ENCODE measurements at regions not wholly inside any gene's neighbourhood (a gene's known extent, or its start where the extent isn't known, plus 50 kb on each side); places are given as distances from the start of the nearest gene placed in this dataset.
A peak's percentile ranks its signal among the peaks of the same experiment; 100 is the strongest.

GRCh38 chr5:125536582-125536981, 790.1 kb upstream of the ZNF608 start:
- no peaks in the 10 kb centered on the region for H3K4me1 ChIP-seq
- no peaks in the 10 kb centered on the region for H3K36me3 ChIP-seq (replicated peaks)
- H3K4me3 ChIP-seq, result no peak overlapping the region
- H3K9me3 ChIP-seq, result no peaks in the 10 kb centered on the region
- in situ Hi-C loops (cut with MboI; ENCODE audit: low sequenced_read_pairs), result no loop called here
- DNase-seq (ENCODE audit: low spot score in 2 of 2), result no peak
- no peaks in the 10 kb centered on the region for H3K27me3 ChIP-seq (ENCODE audit: low read depth)

- Histone ChIP-seq H3K36me3 (replicated peaks) (no peaks in the 10 kb centered on the region), H3K9me3 (no peaks in the 10 kb centered on the region), H3K27me3 (ENCODE audit: low read depth) (no peaks in the 10 kb centered on the region), H3K4me3 (no peak overlapping the region), H3K4me1 (no peaks in the 10 kb centered on the region)
- in situ Hi-C loops (cut with MboI; ENCODE audit: low sequenced_read_pairs), result no loop called here
- DNase-seq (ENCODE audit: low spot score in 2 of 2), result no peak
These were observed 791.2 kb upstream of the ZNF608 start for GRCh38 chr5:125537661-125538060.

GRCh38 chr5:125538469-125538868, 792.0 kb upstream of the ZNF608 start:
- in situ Hi-C loops (cut with MboI; ENCODE audit: low sequenced_read_pairs), result no loop called here
- Histone ChIP-seq H3K9me3 (no peaks in the 10 kb centered on the region), H3K36me3 (replicated peaks) (no peaks in the 10 kb centered on the region), H3K27me3 (ENCODE audit: low read depth) (no peaks in the 10 kb centered on the region), H3K4me3 (no peak overlapping the region), H3K4me1 (0 out of 2 replicates have a peak, but pooled peaks cover 3% of the 10 kb centered on the region)
- DNase-seq (ENCODE audit: low spot score in 2 of 2), result no peak

- no peaks in the 10 kb centered on the region for H3K27me3 ChIP-seq (ENCODE audit: low read depth)
- no peak for DNase-seq (ENCODE audit: low spot score in 2 of 2)
- in situ Hi-C loops (cut with MboI; ENCODE audit: low sequenced_read_pairs), result no loop called here
- no peaks in the 10 kb centered on the region for H3K9me3 ChIP-seq
- H3K36me3 ChIP-seq (replicated peaks), result no peaks in the 10 kb centered on the region
- 0 out of 2 replicates have a peak, but pooled peaks cover 3% of the 10 kb centered on the region for H3K4me1 ChIP-seq
- no peak overlapping the region for H3K4me3 ChIP-seq
These were observed 794.6 kb upstream of the ZNF608 start for GRCh38 chr5:125541085-125541484.

GRCh38 chr5:125549322-125549911, 803.0 kb upstream of the ZNF608 start:
- Histone ChIP-seq H3K4me1 (peaks cover 14% of the 10 kb centered on the region), H3K4me3 (no peak overlapping the region)
- in situ Hi-C loops (cut with MboI; ENCODE audit: low sequenced_read_pairs), result no loop called here

GRCh38 chr5:125550274-125550673, 803.8 kb upstream of the ZNF608 start:
- Histone ChIP-seq H3K9me3 (no peaks in the 10 kb centered on the region), H3K27me3 (ENCODE audit: low read depth) (no peaks in the 10 kb centered on the region), H3K4me3 (no peak overlapping the region), H3K36me3 (replicated peaks) (no peaks in the 10 kb centered on the region), H3K4me1 (peaks cover 14% of the 10 kb centered on the region)
- no peak for DNase-seq (ENCODE audit: low spot score in 2 of 2)
- in situ Hi-C loops (cut with MboI; ENCODE audit: low sequenced_read_pairs), result no loop called here

More at GRCh38 chr5:125549322-125549911, 803.0 kb upstream of the ZNF608 start:
- H3K27me3 ChIP-seq (ENCODE audit: low read depth), result no peaks in the 10 kb centered on the region
- no peaks in the 10 kb centered on the region for H3K36me3 ChIP-seq (replicated peaks)
- no peaks in the 10 kb centered on the region for H3K9me3 ChIP-seq
- peak; percentile 75 to 87 for DNase-seq (ENCODE audit: low spot score in 2 of 2)

GRCh38 chr5:125551246-125551645, 804.8 kb upstream of the ZNF608 start:
- Histone ChIP-seq H3K9me3 (no peaks in the 10 kb centered on the region), H3K4me1 (peaks cover 14% of the 10 kb centered on the region), H3K36me3 (replicated peaks) (no peaks in the 10 kb centered on the region), H3K4me3 (no peak overlapping the region), H3K27me3 (ENCODE audit: low read depth) (no peaks in the 10 kb centered on the region)
- in situ Hi-C loops (cut with MboI; ENCODE audit: low sequenced_read_pairs), result no loop called here
- DNase-seq (ENCODE audit: low spot score in 2 of 2), result no peak

- Histone ChIP-seq H3K36me3 (replicated peaks) (no peaks in the 10 kb centered on the region), H3K27me3 (ENCODE audit: low read depth) (no peaks in the 10 kb centered on the region), H3K9me3 (no peaks in the 10 kb centered on the region), H3K4me1 (peaks cover 14% of the 10 kb centered on the region), H3K4me3 (no peak overlapping the region)
- in situ Hi-C loops (cut with MboI; ENCODE audit: low sequenced_read_pairs), result no loop called here
- DNase-seq (ENCODE audit: low spot score in 2 of 2), result no peak
These were observed 805.4 kb upstream of the ZNF608 start for GRCh38 chr5:125551797-125552196.

GRCh38 chr5:125552486-125552885, 806.0 kb upstream of the ZNF608 start:
- Histone ChIP-seq H3K9me3 (no peaks in the 10 kb centered on the region), H3K4me3 (no peak overlapping the region), H3K36me3 (replicated peaks) (no peaks in the 10 kb centered on the region), H3K27me3 (ENCODE audit: low read depth) (no peaks in the 10 kb centered on the region), H3K4me1 (peaks cover 14% of the 10 kb centered on the region)
- DNase-seq (ENCODE audit: low spot score in 2 of 2), result no peak
- in situ Hi-C loops (cut with MboI; ENCODE audit: low sequenced_read_pairs), result no loop called here

GRCh38 chr5:125554355-125554754, 807.9 kb upstream of the ZNF608 start:
- Histone ChIP-seq H3K4me3 (no peak overlapping the region), H3K36me3 (replicated peaks) (no peaks in the 10 kb centered on the region), H3K4me1 (peaks cover 10% of the 10 kb centered on the region), H3K27me3 (ENCODE audit: low read depth) (no peaks in the 10 kb centered on the region), H3K9me3 (no peaks in the 10 kb centered on the region)
- in situ Hi-C loops (cut with MboI; ENCODE audit: low sequenced_read_pairs), result no loop called here
- no peak for DNase-seq (ENCODE audit: low spot score in 2 of 2)

- H3K4me1 ChIP-seq, result peaks cover under 1% of the 10 kb centered on the region
- no peak for DNase-seq (ENCODE audit: low spot score in 2 of 2)
- in situ Hi-C loops (cut with MboI; ENCODE audit: low sequenced_read_pairs), result no loop called here
- H3K36me3 ChIP-seq (replicated peaks), result no peaks in the 10 kb centered on the region
- no peaks in the 10 kb centered on the region for H3K9me3 ChIP-seq
- H3K27me3 ChIP-seq (ENCODE audit: low read depth), result no peaks in the 10 kb centered on the region
- no peak overlapping the region for H3K4me3 ChIP-seq
These were observed 809.2 kb upstream of the ZNF608 start for GRCh38 chr5:125555591-125555990.

- H3K4me3 ChIP-seq, result no peak overlapping the region
- no peak for DNase-seq (ENCODE audit: low spot score in 2 of 2)
- H3K9me3 ChIP-seq, result no peaks in the 10 kb centered on the region
- no peaks in the 10 kb centered on the region for H3K36me3 ChIP-seq (replicated peaks)
- in situ Hi-C loops (cut with MboI; ENCODE audit: low sequenced_read_pairs), result no loop called here
- no peaks in the 10 kb centered on the region for H3K4me1 ChIP-seq
- H3K27me3 ChIP-seq (ENCODE audit: low read depth), result no peaks in the 10 kb centered on the region
These were observed 811.6 kb upstream of the ZNF608 start for GRCh38 chr5:125558016-125558415.

- H3K36me3 ChIP-seq (replicated peaks), result no peaks in the 10 kb centered on the region
- DNase-seq (ENCODE audit: low spot score in 2 of 2), result no peak
- in situ Hi-C loops (cut with MboI; ENCODE audit: low sequenced_read_pairs), result no loop called here
- no peaks in the 10 kb centered on the region for H3K9me3 ChIP-seq
- H3K4me3 ChIP-seq, result no peak overlapping the region
- H3K27me3 ChIP-seq (ENCODE audit: low read depth), result no peaks in the 10 kb centered on the region
- H3K4me1 ChIP-seq, result no peaks in the 10 kb centered on the region
These were observed 812.0 kb upstream of the ZNF608 start for GRCh38 chr5:125558466-125558865.

- Histone ChIP-seq H3K4me3 (no peak overlapping the region), H3K9me3 (no peaks in the 10 kb centered on the region), H3K4me1 (no peaks in the 10 kb centered on the region), H3K27me3 (ENCODE audit: low read depth) (no peaks in the 10 kb centered on the region), H3K36me3 (replicated peaks) (no peaks in the 10 kb centered on the region)
- in situ Hi-C loops (cut with MboI; ENCODE audit: low sequenced_read_pairs), result no loop called here
- DNase-seq (ENCODE audit: low spot score in 2 of 2), result no peak
These were observed 812.9 kb upstream of the ZNF608 start for GRCh38 chr5:125559296-125559695.

Measured in HAP-1 (cell line).